Activated CD8-positive, alpha-beta memory T cell treated with anti-CD3 and anti-CD28 coated beads, Interleukin-2, amount 50 U/mL, for 24 hours (primary cell): ENCODE measurements at regions not wholly inside any gene's neighbourhood (a gene's known extent, or its start where the extent isn't known, plus 50 kb on each side); places are given as distances from the start of the nearest gene placed in this dataset.
"Not testable (repeated sequence)": the region's sequence is repeated elsewhere in the genome, so short reads cannot be mapped to it uniquely, and the experiment has no call there.

Source experiments
- DNase-seq: peaks from one replicate; pipeline ENCODE4 v3.0.0-alpha.2; 2020; ENCODE audit errors: extremely low read depth

DNA sequence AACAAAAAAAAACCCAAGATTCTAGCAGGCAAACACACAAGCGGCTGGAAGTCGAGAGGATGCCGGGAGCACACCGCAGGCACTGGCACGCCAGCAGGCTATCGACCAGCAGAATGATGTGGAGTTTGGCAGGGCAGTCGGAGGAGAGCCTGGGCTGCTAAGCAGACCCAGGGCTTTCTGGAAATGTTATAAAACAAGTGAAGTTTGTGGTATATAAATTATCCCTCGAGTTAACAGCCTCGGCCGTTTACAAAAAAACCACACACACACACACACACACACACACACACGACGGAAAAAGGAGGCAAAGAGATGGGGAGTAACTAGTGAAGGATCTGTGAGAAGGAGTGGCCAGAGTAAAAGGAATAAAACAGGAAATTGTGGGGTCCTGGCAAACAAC lies 87.2 kb upstream of the IVNS1ABP start:
- DNase-seq, result no peak

DNA sequence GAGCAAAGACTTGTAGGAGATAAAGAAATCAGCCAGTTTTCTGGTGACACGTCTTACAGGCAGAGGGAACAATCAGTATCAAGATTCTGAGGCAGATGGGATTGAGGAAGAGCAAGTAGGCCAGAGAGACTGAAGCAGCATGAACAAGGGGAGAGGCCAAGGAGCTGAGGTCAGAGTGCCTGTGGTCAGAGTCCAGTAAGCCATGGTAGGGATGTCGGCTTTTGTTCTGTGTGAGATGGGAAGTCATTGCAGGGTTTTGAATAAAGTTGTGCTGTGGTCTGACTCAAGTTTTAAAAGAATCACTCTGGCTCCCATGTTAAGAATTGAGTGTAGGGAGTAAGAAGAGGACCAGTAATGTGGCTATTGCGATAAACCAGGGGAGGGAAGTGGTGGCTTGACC lies 85.9 kb upstream of the IVNS1ABP start:
- no peak for DNase-seq

DNA sequence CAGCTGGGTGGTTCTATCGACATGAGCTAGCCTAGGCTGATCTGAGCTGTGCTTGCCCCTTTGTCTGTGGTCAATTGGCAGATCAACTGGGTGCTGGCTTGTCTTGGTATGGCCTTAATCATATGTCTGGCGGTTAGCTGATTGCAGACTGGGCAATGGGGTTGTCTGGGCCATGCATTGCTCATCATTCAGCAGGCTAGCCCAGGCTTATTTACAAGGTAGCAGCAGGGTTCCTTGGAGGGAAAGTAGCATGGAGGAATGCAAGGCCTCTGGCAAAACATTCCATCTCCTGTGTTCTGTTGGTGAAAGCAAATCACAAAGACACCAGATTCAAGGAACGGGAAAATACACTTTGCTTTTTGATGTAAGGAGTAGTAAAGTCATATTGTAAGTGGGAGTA lies 84.0 kb upstream of the IVNS1ABP start:
- DNase-seq, result no peak

DNA sequence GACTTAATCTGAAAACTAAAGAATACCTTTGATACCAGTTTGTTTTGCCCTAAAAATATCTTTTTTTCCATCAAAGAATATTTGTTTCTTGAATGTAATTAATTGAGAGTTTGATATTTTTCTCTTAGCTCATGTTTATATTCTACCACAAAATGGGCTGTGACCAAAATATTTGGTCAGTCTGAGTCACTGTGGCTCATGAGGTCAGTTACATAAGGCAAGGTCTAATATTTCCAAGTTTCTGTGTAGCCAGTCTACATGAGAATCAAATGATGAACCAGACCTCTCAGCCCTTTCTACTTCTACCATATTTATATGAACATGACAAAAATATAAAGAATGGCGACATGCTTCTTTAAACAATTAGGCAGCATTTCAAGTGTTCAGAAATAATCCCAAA lies 83.0 kb upstream of the IVNS1ABP start:
- DNase-seq, result no peak

DNA sequence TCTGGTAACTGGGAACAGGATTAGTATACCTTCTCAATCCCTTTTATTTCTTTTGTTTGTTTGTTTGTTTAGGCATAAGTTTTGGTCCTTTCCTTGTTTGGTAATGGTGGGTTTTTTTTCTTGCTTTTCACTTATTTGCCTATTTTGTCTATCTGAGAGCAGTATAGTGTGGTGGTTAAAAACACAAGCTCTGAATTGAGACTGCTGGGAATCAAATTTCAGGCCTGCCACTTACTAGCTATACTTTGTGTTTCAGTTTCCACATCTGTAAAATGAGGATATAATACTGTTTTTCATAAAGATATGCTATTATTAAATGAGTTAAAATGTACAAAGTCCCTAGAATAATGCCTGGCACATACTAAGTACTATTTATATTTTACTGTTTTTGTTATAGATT lies 81.6 kb upstream of the IVNS1ABP start:
- DNase-seq, result no peak

DNA sequence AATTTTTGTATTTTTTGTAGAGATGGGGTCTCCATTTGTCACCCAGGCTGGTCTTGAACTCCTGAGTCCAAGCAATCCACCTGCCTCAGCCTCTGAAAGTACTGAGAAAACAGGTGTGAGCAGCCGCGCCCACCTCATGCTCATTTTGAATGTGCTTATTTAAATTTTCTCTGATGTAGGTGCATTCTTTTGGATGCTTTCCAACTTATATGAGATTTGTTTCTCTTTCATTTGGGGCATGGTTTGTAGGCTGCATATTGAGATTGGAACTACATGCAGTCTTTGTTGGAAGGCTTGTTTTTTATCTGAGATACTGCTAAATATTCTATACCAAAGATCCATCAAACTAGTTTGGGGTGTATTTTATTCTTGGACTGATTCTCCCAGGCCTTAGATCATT lies 81.0 kb upstream of the IVNS1ABP start:
- DNase-seq, result no peak

DNA sequence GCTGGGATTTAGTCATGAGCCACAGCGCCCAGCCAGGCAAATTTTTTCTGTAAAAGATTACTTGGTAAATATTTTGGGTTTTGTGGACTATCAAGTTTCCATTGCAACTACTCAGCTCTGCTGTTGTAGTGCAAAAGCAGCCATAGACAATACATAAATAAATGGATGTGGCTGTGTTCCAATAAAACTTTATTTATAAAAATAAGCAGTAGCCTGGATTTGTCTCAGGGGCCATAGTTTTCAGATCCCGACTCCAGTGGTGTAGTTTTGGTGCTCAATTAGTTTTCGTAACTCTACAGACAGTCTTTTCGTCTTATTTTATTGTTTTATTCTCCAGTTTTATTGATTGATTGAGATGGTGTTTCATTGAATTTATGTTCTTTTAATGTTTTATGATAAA lies 80.1 kb upstream of the IVNS1ABP start:
- DNase-seq, result no peak

DNA sequence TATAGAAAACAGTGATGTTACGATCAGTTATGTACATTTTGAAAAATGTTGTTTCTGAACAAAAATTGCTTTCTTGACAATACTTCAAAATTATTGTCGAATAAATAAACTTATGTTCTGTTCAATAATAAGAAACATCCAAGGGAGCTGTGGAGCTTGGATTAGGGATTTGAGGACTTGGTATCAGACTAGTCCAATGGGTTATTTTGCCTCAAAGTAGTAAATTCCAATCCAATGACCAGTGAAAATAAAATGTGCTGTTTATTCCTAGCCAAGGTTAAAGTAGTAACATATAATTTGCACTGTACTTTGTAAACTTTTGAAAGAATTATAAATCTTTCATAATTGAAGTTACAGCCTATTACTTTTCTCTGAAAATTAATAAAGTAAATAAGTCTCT lies 79.1 kb upstream of the IVNS1ABP start:
- no peak for DNase-seq

DNA sequence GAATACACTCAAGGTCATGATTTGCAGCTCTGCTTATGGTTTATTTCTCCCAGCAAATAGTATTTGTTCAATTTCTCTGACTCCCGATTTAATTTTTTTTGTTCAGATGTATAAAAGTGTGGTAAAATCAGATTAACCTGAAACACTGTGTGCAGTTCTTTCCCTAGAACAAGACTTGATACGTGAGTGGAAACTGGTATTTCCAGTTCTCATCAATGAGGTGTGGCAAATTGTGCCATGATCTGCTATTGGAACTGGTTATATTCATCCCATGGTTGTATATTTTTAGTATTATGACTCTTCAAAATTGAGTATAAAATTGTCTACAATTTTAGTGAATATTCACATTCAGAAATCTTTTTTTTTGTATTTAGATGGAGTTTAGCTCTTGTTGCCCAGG lies 76.8 kb upstream of the IVNS1ABP start:
- no peak for DNase-seq

DNA sequence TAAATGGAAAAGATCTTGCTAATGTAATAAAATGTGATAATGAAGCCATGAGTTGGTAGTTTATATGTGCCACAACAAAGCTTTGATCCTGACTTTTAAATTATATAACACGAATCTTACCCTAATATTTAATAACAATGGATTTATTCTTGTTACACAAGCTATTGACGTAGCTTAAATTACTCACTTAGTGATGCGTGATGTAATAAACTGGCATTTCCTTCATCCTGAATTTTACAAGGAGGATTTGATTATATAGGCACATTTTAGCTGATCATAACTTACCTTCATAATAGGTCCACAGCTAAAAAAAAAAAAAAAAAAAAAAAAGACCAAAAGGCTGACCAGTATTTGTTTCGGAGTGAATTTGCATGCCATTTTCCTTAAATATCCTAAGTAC lies 76.2 kb upstream of the IVNS1ABP start:
- DNase-seq, result no peak

DNA sequence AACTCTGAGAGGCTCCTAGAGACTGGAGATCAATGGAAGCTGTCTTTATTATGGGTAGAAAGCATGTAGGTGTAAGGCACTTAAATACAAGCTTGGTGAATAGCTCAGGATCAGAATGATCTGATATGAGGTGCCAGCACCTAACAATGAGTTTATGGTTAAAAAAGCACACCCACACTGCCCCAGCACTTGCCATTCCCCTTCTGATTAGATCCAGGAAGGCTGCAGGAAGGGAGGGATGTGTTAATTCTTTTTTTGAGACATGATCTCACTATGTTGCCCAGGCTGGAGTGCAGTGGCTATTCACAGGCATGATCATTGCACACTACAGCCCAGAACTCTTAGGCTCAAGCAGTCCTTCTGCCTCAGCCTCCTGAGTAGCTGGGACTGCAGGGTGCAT lies 71.8 kb upstream of the IVNS1ABP start:
- DNase-seq, result no peak

DNA sequence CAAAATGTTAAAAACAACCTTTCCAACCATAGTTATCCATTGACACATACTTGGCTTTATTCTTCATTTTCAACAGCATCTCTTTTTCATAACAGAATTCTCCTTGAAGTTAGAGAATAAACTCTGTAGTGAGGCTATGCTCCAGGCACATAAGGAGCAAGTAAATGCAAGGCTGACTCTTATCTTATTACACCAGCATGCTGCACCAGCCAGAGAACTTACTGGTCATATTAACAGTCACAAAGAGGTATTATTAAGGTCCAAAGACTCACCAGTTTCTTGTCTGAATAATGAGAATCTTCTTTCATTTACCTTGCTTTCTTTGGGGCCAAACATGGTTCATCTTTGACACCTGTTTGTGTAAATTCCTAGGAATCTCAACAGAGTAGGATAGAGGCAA lies 71.3 kb upstream of the IVNS1ABP start:
- no peak for DNase-seq

DNA sequence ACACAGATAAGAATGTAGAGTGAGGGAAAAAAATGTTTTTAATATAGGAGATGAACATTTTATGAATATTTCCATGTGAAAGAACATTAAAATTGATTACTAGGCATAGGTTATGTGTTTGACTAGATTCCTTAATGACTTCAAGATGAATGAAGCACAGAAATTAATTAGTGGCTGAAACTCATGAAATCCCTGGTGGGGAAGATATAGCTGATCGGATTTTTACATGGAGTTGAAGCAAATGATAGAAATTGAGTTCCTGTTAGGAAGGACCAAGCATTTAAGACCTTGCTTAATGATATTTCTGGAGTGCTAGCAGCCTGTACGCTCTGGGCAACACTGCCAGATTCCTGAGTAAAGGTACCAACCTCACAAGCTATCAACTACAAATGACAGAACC lies 68.9 kb upstream of the IVNS1ABP start:
- DNase-seq, result no peak

DNA sequence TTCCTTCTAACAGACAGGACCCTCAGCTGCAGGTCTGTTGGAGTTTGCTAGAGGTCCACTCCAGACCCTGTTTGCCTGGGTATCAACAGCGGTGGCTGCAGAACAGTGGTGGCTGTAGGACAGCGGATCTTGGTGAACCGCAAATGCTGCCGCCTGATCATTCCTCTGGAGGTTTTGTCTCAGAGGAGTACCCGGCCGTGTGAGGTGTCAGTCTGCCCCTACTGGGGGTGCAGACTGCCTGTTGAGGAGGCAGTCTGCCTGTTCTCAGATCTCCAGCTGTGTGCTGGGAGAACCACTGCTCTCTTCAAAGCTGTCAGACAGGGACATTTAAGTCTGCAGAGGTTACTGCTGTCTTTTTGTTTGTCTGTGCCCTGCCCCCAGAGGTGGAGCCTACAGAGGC lies 66.8 kb upstream of the IVNS1ABP start:
- DNase-seq, result not testable (repeated sequence)

DNA sequence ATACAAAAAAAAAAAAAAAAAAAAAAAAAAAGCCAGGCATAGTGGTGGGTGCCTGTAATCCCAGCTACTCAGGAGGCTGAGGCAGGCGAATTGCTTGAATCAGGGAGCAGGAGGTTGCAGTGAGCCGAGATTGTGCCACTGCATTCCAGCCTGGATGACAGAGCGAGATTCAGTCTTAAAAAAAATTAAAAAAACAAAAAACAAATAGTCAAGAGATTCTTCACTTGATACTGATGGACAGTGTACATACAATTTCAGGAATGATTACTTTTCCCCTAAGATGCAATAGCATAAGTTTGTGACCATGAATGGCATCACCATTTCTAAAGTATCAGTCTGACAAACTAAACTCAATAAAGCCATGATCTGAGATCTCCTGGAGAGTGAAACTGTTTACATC lies 60.8 kb upstream of the IVNS1ABP start:
- DNase-seq, result no peak

DNA sequence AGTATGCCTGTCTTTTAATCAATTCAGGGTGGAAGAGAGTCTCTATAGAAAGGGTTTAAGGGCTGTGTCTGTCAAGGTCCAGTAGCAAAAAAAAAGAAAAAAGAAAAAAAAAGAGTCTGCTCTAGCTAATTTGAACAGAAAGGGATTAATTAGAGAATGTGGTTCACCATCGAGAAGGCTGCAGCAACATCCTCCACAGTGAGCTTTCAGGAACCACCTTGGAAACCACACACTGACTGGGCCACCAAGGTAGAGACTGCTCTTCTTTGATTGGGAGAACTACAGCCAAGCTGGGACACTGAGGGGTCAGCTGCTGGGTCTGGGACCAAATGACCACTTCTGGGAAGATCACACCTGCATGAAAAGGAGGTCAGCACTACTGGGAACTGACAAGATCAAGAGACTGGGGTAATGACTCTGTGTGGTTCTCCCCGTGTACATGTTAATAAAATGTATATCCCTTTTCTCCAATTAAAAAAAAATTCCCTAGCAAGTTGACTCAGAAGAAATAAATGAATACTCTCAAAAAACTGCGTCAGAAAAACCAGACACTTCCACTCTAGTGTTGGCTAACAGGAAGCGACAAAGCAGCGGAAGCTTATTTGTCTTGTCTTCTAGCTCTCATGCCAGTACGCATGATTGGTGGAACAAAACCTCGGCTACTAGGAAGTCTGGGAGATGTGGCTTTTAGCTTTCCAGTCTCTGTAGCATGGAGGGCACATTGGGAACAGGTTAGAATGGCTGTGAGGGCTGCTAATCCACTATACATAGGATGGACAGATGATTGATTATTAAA lies 60.0 kb upstream of the IVNS1ABP start:
- no peak for DNase-seq

DNA sequence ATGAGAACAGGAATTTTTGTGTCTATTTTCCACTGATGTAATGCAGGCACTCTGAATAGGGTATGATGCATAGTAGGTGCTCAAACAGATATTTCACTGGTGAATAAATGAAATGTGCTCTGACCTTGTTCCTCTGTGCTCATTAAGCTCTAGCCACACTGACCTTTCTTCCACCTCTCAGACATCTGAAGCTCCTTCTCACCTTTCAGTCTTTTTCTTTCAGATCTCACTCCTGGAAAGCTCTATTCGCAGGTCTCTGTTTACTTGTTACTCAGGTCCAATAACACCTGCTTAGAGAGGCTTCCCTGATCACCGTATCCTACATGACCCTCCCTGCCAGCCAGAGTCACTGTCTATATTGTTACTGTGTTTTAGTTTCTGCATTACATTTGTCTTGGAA lies 59.2 kb upstream of the IVNS1ABP start:
- no peak for DNase-seq

DNA sequence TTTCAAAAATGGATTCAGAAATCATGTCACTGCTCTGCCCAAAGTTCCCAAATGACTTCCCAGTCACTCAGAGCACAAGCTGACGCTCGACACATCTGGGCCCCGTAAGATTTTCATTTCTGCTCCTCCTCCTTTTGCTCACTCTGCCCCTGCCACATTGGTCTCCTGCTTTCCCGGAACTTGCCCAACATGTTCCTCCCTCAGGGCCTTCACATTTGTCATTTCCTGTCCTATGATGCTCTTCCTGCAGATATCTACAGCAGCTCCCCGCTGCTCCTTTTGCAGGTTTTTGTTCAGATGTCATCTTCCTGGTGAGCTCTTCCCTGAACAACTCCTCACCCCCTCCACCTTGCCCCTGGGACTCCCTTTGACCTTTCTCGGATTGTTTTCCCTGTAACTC lies 58.5 kb upstream of the IVNS1ABP start:
- no peak for DNase-seq

DNA sequence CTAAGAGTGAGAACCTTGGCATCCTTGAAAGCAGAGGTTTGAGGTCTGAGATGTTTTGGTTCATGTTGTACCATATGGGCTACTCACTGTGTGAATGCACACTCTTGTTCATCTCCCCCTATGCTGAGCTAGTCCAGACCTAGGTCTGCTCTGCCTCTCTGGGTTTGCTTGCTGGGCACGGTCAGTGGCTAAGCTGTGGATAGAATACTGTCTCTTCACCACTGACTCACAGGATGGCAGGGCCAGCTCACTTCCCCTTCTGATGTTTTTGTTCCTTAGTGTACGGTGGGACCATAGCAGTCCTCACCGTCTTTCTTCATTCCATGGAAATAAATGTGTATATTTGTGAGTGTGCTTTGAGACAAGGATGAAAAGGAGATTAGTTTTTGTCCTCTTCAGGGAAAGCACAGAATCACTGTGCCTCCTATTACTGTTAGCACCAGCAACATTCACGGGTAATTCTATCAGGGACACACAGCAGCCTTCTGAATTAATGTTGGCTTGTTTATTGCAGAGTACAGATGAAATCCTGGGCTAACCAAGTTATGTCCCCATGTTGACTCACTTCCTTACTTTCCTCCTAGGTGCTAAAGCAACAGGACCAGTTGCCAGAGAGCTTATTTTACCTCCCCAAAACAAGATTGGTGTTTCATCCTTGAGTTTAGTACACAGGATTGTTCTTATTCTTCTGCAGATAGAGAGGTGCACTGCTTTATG lies 56.9 kb upstream of the IVNS1ABP start:
- no peak for DNase-seq

DNA sequence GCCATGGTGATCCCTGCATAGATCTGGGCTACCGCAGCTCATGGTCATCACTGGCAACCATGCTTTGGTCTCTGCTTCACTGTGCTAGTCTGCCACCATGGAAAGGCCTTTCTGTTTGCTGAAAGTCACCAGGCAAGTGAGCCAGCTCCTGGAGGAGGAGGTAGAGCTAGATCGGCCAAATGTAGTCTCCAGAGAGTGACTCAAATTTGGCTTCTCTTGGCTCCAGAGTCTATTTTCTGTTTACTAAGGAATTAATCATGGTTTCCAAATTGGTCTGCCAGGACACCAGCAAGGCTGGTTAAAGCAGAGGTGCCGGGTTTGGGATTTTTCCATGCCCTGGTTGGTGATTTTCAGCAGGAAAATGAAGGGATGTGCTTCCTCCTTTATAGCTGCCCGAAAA lies 52.7 kb upstream of the IVNS1ABP start:
- DNase-seq, result no peak

DNA sequence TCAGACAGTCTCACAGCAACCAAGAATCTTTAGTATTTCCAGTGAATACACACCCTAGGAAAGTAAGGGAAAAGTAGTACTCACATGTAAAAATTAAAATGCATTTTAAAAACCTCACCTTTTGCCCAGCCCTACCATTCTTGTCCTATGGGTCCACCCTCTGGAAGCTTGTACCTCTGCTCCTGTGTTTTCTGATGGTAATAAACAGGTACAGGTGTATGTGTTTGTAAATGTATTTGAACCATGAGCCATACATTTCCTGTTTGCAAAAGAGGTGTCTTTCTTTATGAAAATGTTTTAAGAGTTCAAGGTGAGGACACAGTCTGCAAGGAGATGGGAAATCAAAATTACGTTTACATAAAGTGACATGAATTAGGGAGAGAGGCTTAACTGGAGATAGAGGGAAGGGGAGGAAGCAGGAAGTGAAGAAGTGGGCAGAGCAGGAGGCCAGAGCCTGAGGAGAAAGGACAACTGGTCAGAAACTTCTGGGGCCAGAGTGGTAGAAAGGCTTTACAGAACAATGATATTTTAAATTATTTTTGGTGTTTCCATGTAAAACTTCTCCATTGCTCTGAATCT lies 52.0 kb upstream of the IVNS1ABP start:
- no peak for DNase-seq

DNA sequence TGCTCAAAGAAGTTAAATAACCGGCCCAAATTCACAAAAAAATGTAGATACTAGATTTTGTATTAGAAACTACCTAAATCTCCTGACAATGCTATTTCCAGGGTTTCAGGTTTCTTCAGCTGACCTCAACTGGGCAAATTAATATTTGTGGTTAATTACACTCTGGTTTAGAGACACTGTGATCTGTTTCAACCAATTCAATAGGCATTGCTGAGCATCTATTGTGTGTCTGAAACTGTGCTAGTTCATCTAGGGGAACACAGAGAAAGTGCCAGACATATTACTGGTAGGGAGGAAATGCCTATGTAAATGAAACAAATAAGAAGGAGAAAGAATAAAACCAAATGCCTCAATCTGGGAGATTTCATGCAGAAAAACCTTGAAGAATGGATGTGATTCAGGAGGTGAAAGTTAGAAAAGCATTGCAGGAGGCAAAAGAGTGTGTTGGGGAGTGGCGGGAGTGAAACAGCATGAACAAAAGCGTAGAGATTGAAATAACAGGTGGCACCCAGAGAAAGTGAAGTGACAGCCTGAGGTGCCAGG lies 51.3 kb upstream of the IVNS1ABP start:
- no peak for DNase-seq

DNA sequence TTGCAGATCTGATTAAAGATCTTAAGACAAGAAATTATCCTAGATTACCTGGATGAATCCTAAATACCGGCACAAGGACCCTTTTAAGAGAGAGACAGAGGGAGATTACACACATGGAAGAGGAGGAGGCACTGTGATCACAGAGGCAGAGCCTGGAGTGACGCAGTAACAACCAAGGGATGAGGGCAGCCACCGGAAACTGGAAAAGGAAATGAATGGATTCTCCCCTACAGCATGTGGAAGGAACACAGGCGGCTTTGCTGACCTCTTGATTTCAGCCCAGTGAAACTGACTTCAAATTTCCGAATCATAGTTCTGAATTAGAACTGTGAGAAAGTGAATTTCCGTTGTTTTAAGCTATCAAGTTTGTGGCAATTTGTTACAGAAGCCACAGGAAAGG lies 50.2 kb upstream of the IVNS1ABP start:
- DNase-seq, result no peak
